GM21825 (cell line): ENCODE measurements at regions not wholly inside any gene's neighbourhood (a gene's known extent, or its start where the extent isn't known, plus 50 kb on each side); places are given as distances from the start of the nearest gene placed in this dataset.
"Not testable (repeated sequence)": the region's sequence is repeated elsewhere in the genome, so short reads cannot be mapped to it uniquely, and the experiment has no call there.

ENCODE experiments used
- ATAC-seq: cut with Tn5 transposase; IDR thresholded peaks from one replicate; pipeline ENCODE4 v1.9.1; 2021; ENCODE audit warnings: mild to moderate bottlenecking, moderate library complexity; ENCODE audit not compliant: unreplicated experiment

DNA sequence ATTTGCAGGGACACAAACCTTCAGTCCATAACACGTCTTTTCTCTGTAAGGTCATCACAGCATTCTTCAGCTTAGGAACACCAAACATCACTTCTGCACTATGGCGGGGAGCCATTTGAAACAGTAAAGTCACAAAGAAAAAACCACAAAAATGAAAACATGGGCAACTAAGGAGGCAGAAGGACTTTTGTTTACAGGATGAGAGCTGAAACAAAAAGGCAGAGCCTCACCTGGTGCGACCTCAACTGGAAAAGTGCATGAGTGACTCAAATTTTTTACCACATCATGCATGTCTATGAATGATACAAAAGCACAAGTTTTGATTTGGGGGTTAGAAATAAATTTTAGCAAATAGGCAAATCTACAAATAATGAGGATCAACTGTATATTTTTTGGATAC is 68.2 kb upstream of the TNFAIP3 start:
- no peak for ATAC-seq

DNA sequence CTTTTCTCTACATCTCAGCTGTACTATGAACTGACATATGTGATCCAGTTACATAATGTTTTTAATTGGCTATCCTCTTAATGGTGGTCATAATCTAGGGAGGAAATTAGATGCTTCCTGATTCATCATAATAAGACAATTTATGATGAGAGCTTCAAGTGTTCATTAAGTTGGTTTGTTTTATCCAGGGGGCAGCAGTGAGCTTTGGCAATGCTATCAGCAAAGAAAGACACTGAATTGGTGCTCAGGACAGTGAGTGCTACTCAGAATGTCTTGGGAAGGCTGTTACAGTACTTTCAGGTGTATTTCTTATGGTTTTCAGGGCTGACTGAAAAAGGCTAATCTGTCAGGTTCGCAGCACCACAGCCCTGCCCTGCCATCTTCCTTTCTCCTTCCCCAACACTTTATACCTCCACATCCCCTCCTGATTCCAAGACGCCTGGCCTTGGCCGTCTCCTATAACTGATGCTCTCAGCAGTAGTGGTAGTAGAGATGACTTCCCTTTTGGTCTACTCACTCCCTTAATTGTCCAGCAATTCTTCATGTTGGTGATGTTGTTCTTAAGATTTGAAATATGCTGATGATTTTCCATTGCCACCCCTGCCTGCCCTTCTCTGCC is 67.0 kb upstream of the TNFAIP3 start:
- ATAC-seq: peak; percentile 60

DNA sequence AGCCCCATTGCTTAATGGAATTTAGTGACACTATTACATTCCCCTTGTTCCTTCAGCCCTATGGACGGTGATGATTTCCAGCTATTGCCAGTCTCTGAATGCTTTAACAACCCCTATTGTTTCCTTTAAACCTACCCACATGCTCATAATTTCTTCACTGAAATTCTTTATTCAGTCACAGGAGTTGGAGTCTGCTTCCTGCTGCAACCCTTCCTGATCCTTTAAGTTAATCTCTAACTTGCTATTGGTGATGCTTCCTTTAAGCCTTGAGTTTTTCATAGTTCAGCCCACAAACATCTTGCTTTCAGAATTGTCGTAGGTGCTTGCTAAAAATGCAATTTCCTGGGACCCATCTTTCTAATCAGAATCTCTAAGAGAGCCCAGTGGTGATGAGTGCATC is 66.3 kb upstream of the TNFAIP3 start:
- ATAC-seq: no peak

DNA sequence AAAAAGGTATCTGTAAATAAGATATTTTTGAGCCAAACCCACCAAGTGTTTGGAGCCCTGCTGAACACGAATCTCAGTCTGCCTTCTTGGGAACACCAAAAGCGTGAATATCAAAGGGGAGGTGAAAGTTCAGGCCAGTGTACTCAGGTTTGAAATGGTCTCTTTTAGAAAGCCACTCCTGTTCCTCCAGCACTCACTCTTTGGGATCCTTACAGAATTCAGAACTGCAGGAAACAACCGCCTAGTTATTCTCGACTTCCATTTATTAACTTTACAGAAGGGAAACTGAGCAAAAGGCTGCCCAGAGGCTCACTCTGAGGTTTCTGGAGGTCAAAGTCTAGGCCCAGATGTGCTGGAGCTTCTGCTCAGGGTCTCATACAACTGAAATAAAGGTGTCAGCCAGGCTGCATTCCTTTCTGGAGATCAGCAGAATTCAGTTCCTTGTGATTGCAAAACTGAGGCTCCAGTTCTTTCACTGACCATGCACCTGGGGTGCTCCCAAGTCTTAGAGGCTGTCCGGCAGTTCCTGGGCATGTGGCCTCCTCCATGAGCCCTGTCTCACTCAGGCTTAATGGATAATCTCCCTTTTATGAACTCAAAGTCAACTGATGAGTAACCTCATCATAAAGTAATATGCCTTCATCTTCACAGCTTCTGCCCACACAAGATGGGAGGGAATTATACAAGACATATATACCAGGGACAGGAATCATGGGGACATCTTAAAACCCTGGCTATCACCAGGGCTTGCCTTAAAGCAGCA is 65.5 kb upstream of the TNFAIP3 start:
- ATAC-seq: no peak

DNA sequence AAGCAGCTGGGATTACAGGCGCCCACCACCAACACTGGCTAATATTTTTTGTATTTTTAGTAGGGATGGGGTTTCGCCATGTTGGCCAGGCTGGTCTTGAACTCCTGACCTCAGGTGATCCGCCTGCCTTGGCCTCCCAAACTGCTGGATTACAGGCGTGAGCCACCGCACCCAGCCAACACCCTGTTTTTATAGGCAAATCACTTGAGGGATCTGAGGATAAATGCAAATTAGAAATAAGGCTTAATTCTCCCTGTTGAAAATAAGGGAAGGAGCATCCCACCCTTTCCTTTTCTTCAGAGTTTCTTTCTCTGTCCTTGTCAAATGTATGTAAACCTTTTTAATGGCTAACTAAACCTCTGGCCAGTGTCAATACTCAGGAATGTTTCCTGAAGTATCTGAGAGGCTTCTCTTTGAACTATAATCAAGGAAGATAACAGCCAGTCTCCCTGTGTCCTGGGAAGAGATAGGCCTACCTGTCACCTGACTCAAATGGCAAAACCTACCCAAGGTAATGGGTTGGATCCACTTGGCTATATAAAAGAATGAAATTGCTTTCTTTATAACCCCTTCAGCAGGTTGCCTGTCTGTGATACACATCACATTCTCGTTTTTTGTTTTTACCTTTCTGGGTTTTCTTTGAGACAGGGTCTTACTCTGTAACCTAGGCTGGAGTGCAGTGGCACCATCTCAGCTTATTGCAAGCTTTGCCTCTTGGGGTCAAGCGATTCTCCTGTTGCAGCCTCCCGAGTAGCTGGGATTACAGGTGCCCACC is 64.5 kb upstream of the TNFAIP3 start:
- ATAC-seq: no peak

DNA sequence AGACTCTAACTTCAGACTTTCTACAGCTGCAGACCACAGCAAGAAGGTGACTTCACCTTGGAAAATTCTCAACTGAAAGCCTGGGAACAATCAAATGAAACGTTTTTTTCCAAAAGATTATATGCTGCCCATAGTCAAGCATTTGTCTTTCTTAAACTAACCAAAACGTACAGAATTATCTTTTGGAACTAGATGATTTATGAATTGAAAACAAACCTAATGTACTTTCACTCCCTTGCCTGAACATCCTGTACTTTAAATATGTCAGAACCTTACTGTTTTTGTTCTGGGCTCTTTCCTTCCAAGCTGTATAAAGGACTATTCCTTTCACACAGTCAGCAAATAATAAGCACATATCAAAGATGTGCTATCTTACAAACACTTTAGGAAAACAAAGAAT is 62.4 kb upstream of the TNFAIP3 start:
- ATAC-seq: no peak

DNA sequence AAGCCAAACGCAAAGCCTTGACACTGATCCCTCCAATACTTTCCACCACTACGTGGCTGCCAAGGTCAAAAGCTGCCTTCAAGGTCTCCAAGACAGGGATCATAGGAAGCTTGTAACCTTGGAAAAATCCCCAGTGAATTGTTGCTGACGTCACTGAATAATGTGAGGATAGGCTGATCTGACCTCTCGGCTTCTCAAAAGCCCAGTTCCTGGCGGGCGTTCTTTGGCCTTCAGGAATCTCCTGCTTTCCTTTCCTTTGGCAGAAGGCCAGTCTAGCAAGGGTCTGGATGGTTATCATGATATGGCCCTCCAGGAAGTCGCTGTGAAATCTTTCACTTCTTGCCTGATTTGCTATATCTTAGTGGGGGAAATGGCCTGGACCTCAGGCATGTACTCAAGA is 61.4 kb upstream of the TNFAIP3 start:
- no peak for ATAC-seq

DNA sequence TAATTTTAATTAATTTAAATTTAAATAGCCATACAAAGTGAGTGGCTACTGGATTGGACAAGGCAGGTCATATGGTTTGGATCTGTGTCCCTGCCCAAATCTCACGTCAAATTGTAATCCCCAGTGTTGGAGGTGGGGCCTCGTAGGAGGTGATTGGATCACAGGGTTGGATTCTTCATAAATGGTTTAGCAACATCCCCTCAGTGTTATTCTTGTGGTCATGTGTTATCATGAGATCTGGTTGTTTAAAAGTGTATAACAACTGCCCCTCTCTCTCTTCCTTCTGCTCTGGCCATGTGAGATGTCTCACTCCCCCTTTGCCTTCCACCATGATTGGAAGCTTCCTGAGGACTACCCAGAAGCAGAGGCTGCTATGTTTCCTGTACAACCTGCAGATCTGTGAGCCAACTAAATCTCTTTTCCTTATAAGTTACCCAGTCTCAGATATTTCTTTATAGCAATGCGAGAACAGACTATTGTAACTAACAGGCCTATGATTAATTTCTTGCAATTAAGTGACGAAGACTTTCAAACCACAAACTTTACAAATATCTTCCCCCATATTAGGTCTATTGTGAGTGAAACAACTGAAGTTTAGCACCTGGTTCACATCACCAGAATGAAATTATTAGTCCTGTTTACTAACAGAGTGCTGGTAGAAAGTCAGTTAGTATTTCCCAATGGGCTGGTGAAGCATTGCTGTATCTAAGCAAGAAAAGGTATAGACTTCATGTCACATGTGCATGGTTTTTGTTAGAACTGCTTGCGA is 60.0 kb upstream of the TNFAIP3 start:
- no peak for ATAC-seq

DNA sequence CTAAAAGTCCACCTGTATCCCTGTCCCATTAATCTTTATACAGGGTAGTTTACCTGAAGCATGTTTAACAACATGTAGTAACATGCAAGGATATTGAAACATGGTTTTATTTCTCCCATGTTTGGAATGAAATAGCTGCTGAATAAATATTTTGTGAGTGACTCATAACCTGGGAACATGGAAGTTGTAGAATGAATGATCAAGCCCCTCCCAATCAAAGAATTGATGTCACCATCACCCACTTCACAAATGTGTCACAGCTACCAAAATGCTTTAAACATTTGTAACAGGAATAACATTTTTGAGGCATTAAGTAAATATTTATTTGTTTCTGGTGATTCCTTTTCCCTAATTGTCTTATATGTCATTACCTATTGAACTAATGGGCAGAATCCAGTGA is 58.9 kb upstream of the TNFAIP3 start:
- no peak for ATAC-seq

DNA sequence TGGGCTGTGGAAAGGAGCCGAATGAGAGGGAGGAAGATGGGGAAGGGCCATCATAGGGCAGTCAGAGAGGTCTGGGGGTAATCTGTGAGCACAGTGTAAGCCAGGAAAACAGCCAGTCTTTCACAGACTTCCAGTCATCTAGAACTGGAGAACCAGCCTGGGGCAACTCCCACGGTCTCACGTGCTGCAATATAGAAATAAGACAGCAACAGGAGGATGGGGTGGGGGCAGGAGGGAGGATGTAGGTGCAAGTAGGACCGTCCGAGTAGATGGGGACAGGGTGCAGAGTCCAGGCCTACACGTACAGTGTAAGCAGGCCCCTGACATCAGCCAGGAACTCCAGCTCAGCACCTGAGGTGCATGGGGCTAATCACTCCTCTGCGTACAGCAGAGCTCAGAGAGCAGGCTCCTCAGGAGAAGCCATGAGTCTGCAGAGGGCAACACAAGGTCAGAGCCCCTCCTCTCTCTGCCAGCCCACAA is 58.2 kb upstream of the TNFAIP3 start:
- ATAC-seq: no peak

DNA sequence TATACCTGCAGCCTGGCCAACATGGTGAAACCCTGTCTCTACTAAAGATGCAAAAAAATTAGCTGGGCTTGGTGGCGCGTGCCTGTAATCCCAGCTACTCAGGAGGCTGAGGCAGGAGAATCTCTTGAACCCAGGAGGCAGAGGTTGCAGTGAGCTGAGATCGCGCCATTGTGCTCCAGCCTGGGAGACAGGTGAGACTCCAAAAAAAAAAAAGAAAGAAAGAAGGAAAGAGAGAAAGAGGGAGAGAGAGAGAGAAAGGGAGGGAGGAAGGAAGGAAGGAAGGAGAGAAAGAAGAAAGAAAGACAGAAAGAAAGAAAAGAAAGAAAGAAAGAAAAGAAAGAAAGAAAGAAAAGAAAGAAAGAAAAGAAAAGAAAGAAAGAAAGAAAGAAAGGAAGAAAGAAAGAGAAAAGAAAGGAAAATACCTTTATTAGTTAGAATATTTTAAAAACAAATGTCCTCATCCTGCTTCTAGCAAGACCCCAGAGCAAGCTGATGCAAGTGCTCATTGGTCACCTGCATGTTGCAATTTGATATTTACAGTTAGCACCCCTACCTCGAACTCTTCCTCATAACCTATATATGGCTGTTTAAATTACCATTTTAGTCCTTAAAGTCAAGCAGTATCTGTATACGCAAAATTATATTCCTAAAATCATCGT is 57.0 kb upstream of the TNFAIP3 start:
- ATAC-seq: not testable (repeated sequence)

DNA sequence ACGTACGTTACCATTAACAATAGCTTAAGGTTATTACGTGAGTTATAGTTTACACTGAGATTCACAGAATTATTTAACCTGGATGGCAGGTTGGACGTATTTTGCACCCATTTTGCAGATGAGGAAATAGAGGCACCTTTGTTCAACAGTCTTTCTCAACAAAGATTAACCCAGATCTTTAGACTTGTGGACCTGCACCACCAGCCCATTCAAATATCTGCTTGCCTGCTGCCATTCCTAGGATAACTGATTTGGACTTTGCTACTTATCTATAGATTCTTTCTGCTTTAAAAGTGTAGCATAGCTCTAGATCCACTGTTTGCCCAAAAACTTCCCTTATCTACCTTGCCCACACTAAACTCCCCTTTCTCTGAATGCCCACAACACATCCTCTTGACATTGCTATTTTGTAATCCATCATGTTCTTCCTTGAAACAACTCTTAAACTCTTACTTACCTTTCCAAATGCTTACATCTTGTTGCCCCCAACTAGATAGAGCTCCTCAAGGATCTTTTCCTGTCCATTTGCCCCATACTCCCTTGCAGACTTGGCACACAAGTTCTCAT is 56.4 kb upstream of the TNFAIP3 start:
- ATAC-seq: no peak

DNA sequence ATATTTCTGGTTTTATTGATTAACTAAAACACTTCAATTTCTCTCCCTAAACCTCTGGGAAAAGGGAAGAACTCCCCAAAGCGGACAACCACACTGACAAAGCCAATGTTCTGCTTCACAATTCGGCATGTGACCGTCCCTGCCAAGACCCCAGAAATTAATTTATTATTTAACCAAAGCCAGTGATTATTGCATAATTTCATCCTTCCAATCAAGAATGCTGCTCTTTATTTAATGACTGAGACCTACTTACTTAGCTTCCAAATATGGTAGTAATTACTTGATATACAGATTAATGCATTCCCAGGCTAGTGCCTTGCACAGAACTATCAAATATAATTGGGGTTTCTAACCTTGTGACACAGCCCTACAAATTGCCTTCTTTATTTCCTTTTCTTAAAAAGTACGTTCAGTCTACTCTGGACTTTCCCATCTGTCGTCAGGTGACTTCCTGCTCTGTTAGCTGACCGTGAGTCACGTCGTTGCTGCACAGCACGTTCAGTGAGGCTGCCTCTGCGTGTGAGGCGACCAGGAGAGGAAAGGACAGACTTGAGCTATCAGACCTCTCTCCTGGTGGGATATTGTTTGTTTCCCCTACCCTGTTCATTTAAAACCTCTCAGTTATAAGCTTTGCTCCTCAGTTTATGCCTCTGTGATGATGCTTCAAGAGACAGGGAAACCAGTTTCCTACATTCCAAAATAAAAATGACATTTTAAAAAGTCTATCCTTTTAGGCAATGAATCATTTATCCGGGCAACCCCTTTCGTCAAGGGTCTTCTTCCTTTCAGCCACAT is 55.7 kb upstream of the TNFAIP3 start:
- ATAC-seq: peak; percentile 94

DNA sequence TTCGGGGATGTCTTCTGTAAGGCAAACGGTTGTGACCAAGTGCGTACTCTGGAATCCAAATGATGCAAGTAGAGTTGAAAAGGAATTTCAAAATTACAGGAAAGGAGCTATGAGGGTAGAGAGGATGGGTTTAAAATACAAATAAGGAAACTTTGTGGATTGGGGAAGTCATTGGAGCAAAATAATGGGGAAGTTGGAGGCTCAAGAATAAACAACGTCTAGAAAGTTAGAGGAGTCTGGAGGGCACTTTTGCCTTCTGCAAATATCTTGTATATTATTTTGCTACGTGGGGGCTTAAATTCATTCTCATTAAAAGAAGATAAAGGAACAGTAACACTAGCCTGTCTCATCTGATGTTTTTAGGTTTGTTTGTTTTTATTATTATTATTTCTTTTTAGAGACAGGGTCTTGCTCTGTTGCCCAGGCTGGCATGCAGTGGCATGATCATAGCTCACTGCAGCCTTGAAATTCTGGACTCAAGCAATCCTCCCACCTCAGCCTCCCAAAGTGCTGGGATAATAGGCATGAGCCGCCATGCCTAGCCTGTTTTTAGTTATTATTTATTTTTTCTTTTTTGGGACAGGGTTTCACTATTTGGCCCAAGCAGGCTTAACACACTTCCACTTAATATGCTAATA is 55.0 kb upstream of the TNFAIP3 start:
- ATAC-seq: no peak

DNA sequence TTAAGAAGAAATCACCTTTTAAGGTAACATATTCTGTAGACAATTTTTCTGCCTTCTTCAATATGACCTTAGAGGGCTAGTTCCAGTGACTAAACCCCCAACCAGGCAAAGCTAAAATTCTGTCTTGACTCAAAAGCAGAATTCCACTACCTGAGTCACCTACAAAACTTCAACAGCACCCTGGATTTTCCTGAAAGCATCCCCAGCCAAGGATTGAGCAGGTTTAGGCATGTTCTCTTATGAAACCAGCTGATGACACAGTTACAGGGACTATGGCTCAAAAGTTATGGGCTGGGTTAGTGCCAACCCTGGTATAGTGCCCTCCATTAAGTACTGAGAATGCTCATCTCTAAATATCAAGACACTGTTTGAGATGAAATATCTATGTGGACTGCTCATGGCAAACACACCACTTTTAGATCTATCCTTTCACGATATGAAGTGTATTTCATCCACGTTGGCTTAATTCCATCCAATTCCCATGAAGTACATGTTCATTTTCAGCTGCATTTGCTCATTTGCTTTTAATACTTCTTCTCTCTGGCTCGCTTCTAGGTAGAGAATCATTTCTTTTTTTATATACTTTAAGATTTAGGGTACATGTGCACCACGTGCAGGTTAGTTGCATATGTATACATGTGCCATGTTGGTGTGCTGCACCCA is 53.6 kb upstream of the TNFAIP3 start:
- no peak for ATAC-seq

DNA sequence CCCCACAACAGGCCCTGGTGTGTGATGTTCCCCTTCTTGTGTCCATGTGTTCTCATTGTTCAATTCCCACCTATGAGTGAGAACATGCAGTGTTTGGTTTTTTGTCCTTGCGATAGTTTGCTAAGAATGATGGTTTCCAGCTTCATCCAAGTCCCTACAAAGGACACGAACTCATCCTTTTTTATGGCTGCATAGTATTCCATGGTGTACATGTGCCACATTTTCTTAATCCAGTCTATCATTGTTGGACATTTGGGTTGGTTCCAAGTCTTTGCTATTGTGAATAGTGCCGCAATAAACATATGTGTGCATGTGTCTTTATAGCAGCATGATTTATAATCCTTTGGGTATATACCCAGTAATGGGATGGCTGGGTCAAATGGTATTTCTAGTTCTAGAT is 53.0 kb upstream of the TNFAIP3 start:
- not testable (repeated sequence) for ATAC-seq

DNA sequence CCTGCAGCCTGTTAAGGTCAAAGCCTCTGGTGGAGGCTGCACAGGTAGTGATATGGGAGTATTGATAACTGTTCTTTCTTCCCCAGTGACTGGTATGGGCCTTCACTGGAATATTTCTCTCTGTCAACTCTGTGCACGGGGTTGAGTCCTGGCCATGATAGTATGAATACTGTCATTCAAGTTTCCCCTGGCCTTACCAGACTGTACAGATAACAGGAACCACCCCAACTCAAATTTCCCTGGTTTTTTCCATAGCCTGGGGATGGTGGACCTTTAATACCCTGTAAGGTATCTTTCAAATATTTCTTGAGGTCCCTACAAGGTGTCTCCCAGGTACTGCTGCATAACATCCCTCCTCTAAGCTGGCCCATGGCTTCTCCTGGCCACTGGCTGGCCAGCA is 51.4 kb upstream of the TNFAIP3 start:
- ATAC-seq: no peak

DNA sequence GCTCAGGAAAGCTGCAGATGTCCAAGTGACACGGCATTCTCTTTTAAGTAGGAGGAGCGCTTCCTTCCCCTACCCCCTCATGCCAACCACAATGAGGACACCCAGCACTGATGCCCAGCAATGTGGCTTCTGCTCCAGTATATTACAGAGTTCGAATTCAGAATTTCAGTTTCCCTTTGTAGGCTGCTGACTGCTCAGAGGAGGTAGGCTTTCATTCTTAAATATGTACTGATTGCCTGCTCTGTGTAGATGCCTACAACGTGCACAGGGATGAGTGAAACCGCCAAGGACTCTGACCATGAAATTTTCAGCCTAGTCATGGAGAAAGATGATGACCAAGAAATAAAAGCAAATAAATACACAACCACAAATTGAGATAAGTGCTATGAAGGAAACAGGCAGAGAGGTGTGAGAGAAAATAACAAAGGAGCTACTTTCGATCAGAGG is 50.9 kb upstream of the TNFAIP3 start:
- ATAC-seq: peak; percentile 36
